NCI-H146 treated with DMSO at 0.1 percent for 48 hours (cell line): ENCODE measurements at regions not wholly inside any gene's neighbourhood (a gene's known extent, or its start where the extent isn't known, plus 50 kb on each side); places are given as distances from the start of the nearest gene placed in this dataset.

Experiments
- DNase-seq: peaks from one replicate; lab custom pipeline; 2025; ENCODE audit not compliant: unreplicated experiment; lab: John Stamatoyannopoulos, UW

GRCh38 chrX:68930542-68931317 lies 101.9 kb downstream of the EFNB1 start:
- DNase-seq, result no peak

GRCh38 chrX:68929332-68930150 lies 100.7 kb downstream of the EFNB1 start:
- no peak for DNase-seq

- DNase-seq, result no peak
Measured at GRCh38 chrX:68928401-68928800, 99.6 kb downstream of the EFNB1 start.

GRCh38 chrX:68927178-68927577 lies 98.4 kb downstream of the EFNB1 start:
- no peak for DNase-seq

- no peak for DNase-seq
Measured at GRCh38 chrX:68923147-68923546, 94.3 kb downstream of the EFNB1 start.

- DNase-seq, result no peak
Measured at GRCh38 chrX:68922013-68922412, 93.2 kb downstream of the EFNB1 start.

- no peak for DNase-seq
Measured at GRCh38 chrX:68920561-68920960, 91.7 kb downstream of the EFNB1 start.

- DNase-seq, result no peak
Measured at GRCh38 chrX:68919707-68920106, 90.9 kb downstream of the EFNB1 start.

GRCh38 chrX:68918202-68918601 lies 89.4 kb downstream of the EFNB1 start:
- no peak for DNase-seq

- DNase-seq, result no peak
Measured at GRCh38 chrX:68917799-68918198, 89.0 kb downstream of the EFNB1 start.

GRCh38 chrX:68916891-68917290 lies 88.1 kb downstream of the EFNB1 start:
- DNase-seq, result no peak

GRCh38 chrX:68915778-68916177 lies 87.0 kb downstream of the EFNB1 start:
- DNase-seq, result no peak

GRCh38 chrX:68914479-68914946 lies 85.7 kb downstream of the EFNB1 start:
- no peak for DNase-seq

- no peak for DNase-seq
Measured at GRCh38 chrX:68913249-68913547, 84.4 kb downstream of the EFNB1 start.

- DNase-seq, result no peak
Measured at GRCh38 chrX:68912113-68912512, 83.3 kb downstream of the EFNB1 start.

- DNase-seq, result no peak
Measured at GRCh38 chrX:68910731-68911428, 82.1 kb downstream of the EFNB1 start.

- DNase-seq, result no peak
Measured at GRCh38 chrX:68909945-68910344, 81.1 kb downstream of the EFNB1 start.

- no peak for DNase-seq
Measured at GRCh38 chrX:68908071-68908470, 79.2 kb downstream of the EFNB1 start.

GRCh38 chrX:68902706-68903504 lies 74.1 kb downstream of the EFNB1 start:
- no peak for DNase-seq

GRCh38 chrX:68901519-68901918 lies 72.7 kb downstream of the EFNB1 start:
- DNase-seq, result no peak

GRCh38 chrX:68898598-68898997 lies 69.8 kb downstream of the EFNB1 start:
- no peak for DNase-seq
